ENCODE measurements at regions not wholly inside any gene's neighbourhood (a gene's known extent, or its start where the extent isn't known, plus 50 kb on each side); places are given as distances from the start of the nearest gene placed in this dataset.

GRCh38 chr6:74867291-74867690 is 338.6 kb downstream of the COL12A1 start:
- DNase-seq (ENCODE audit: low read depth, low spot score) = no peak
- no peak overlapping the region for H3K4me3 ChIP-seq (ENCODE audit: low read depth, low read length)
- in situ Hi-C loops (cut with HindIII; ENCODE audit: low sequenced_read_pairs) = no loop called here
- TF ChIP-seq, protein P1, sequence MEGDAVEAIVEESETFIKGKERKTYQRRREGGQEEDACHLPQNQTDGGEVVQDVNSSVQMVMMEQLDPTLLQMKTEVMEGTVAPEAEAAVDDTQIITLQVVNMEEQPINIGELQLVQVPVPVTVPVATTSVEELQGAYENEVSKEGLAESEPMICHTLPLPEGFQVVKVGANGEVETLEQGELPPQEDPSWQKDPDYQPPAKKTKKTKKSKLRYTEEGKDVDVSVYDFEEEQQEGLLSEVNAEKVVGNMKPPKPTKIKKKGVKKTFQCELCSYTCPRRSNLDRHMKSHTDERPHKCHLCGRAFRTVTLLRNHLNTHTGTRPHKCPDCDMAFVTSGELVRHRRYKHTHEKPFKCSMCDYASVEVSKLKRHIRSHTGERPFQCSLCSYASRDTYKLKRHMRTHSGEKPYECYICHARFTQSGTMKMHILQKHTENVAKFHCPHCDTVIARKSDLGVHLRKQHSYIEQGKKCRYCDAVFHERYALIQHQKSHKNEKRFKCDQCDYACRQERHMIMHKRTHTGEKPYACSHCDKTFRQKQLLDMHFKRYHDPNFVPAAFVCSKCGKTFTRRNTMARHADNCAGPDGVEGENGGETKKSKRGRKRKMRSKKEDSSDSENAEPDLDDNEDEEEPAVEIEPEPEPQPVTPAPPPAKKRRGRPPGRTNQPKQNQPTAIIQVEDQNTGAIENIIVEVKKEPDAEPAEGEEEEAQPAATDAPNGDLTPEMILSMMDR (IDR thresholded peaks at IDR 0.05; ENCODE audit: low read depth, low read length) = no peak

- no peak overlapping the region for H3K4me3 ChIP-seq (ENCODE audit: low read depth, low read length)
- no peak for DNase-seq (ENCODE audit: low read depth, low spot score)
- TF ChIP-seq, protein P1 (IDR thresholded peaks at IDR 0.05; ENCODE audit: low read depth, low read length) = no peak
- in situ Hi-C loops (cut with HindIII; ENCODE audit: low sequenced_read_pairs) = no loop called here
These were observed 341.9 kb downstream of the COL12A1 start for GRCh38 chr6:74863968-74864367.

- DNase-seq (ENCODE audit: low read depth, low spot score) = no peak
- TF ChIP-seq, protein P1 (IDR thresholded peaks at IDR 0.05; ENCODE audit: low read depth, low read length) = no peak
- in situ Hi-C loops (cut with HindIII; ENCODE audit: low sequenced_read_pairs) = no loop called here
- no peak overlapping the region for H3K4me3 ChIP-seq (ENCODE audit: low read depth, low read length)
These were observed 345.4 kb downstream of the COL12A1 start for GRCh38 chr6:74860456-74860855.

DNA sequence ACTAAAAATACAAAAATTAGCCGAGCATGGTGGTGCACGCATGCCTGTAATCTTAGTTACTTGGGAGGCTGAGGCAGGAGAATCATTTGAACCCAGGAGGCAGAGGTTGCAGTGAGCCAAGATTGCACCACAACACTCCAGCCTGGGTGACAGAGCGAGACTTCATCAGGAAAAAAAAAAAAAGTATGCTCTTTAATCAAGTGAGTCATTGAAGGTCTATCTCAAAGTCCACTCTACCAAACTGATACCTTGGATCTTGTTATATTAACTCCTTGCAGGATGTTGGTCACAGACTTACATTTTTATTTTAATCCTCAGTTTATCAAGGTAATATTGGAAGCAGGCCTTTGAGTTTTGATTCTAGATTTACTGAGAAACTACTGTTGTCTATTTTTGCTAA is 348.7 kb downstream of the COL12A1 start:
- no peak overlapping the region for H3K4me3 ChIP-seq (ENCODE audit: low read depth, low read length)
- DNase-seq (ENCODE audit: low read depth, low spot score) = no peak
- TF ChIP-seq, protein P1 (IDR thresholded peaks at IDR 0.05; ENCODE audit: low read depth, low read length) = no peak
- in situ Hi-C loops (cut with HindIII; ENCODE audit: low sequenced_read_pairs) = no loop called here

DNA sequence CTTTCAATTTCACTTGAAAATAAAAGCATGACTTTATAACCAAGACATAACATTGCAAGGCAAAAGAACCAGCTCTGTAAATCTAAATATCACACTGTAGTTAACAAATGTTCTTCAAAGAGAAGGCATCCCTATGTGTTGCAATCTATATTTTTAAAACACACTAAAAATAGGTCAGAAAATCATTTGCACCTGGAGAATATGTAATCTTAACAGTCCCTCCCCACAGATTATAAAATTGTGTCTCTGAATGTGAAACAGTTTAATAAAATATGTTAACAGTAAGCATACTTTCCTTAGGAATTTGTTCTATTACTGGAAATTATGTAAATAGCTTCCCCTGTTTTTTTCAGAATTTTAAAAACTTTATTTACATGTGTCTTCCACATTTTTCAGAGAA is 351.9 kb downstream of the COL12A1 start:
- no peak overlapping the region for H3K4me3 ChIP-seq (ENCODE audit: low read depth, low read length)
- in situ Hi-C loops (cut with HindIII; ENCODE audit: low sequenced_read_pairs) = no loop called here
- TF ChIP-seq, protein P1 (IDR thresholded peaks at IDR 0.05; ENCODE audit: low read depth, low read length) = no peak
- DNase-seq (ENCODE audit: low read depth, low spot score) = no peak

- DNase-seq (ENCODE audit: low read depth, low spot score) = no peak
- TF ChIP-seq, protein P1 (IDR thresholded peaks at IDR 0.05; ENCODE audit: low read depth, low read length) = no peak
- in situ Hi-C loops (cut with HindIII; ENCODE audit: low sequenced_read_pairs) = no loop called here
- H3K4me3 ChIP-seq (ENCODE audit: low read depth, low read length) = no peak overlapping the region
These were observed 354.3 kb downstream of the COL12A1 start for GRCh38 chr6:74851596-74851995.

DNA sequence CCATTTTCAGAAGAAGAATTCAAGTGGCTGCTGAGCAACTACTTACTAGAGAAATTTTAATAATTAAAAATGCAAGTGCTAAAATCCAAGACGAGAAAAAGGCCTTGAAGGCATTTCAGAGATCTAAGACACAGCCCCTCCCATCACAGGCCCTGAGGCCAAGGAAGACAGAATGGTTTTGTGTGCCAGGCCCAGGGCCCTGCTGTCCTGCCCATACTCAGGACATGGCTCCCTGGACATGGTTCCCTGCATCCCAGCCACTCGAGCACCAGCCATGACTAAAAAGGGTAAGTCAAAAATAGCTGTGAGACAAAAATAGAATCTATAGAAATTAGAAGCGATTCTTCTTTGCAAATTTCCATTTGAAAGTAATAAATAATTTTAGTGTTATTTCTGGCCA is 364.9 kb downstream of the COL12A1 start:
- H3K4me3 ChIP-seq (ENCODE audit: low read depth, low read length) = no peak overlapping the region
- TF ChIP-seq, protein P1 (IDR thresholded peaks at IDR 0.05; ENCODE audit: low read depth, low read length) = no peak
- in situ Hi-C loops (cut with HindIII; ENCODE audit: low sequenced_read_pairs) = no loop called here
- no peak for DNase-seq (ENCODE audit: low read depth, low spot score)

Measured in astrocyte of the spinal cord (primary cell).